Keratinocyte (primary cell): ENCODE measurements at regions not wholly inside any gene's neighbourhood (a gene's known extent, or its start where the extent isn't known, plus 50 kb on each side); places are given as distances from the start of the nearest gene placed in this dataset.

ENCODE experiments used
- DNase-seq: peaks from one replicate; pipeline ENCODE4 v3.0.0-alpha.2; 2011; ENCODE audit warnings: low read depth, missing footprints, low spot score
- FAIRE-seq: peaks from 2 replicates; lab custom pipeline; 2011; peaks lifted over from hg19 to GRCh38; lab: Jason Lieb, UNC
- H2AFZ ChIP-seq: 2 replicates; pipeline ENCODE4 v1.6.0; 2012; ENCODE audit warnings: low read length, control low read depth, inconsistent platforms; ENCODE audit not compliant: control insufficient read depth
- H3K27ac ChIP-seq: 2 replicates; pipeline ENCODE4 v1.5.1; 2011; ENCODE audit warnings: low read length; ENCODE audit not compliant: control insufficient read depth, insufficient read depth
- H3K27me3 ChIP-seq: 3 replicates; pipeline ENCODE4 v1.6.0; 2011; ENCODE audit warnings: low read length; ENCODE audit not compliant: control insufficient read depth, insufficient read depth; ENCODE audit errors: extremely low read depth
- H3K36me3 ChIP-seq, 2 experiments: 2 replicates in 1 of 2; 3 replicates in 1 of 2; pipeline ENCODE4 v1.5.1; 2011; ENCODE audit warnings: low read length in 2 of 2, mild to moderate bottlenecking in 1 of 2; ENCODE audit not compliant: control insufficient read depth in 2 of 2, insufficient read depth in 2 of 2; ENCODE audit errors: extremely low read depth in 1 of 2
- H3K4me1 ChIP-seq: 3 replicates; pipeline ENCODE4 v1.5.1; 2011; ENCODE audit warnings: low read length; ENCODE audit not compliant: control insufficient read depth, insufficient read depth; ENCODE audit errors: extremely low read depth
- H3K4me2 ChIP-seq: 3 replicates; pipeline ENCODE4 v1.6.0; 2011; ENCODE audit warnings: low read depth, low read length; ENCODE audit not compliant: control insufficient read depth, insufficient read depth; ENCODE audit errors: extremely low read depth
- H3K4me3 ChIP-seq, 3 experiments: fragments of 200-600 bp in 1 of 3; sonication (generic) in 1 of 3; 2 replicates in 2 of 3; 3 replicates in 1 of 3; pipeline ENCODE4 v1.5.1; 2011 to 2016; ENCODE audit warnings: low read length in 3 of 3, mild to moderate bottlenecking in 3 of 3, control low read depth in 2 of 3, inconsistent platforms in 1 of 3, low read depth in 1 of 3, mixed read lengths in 1 of 3, mixed run types in 1 of 3, moderate library complexity in 1 of 3; ENCODE audit not compliant: control insufficient read depth in 2 of 3, insufficient read depth in 2 of 3; ENCODE audit errors: extremely low read depth in 1 of 3
- H3K79me2 ChIP-seq: 2 replicates; pipeline ENCODE4 v1.6.0; 2012; ENCODE audit warnings: low read length; ENCODE audit not compliant: control insufficient read depth, insufficient read depth
- H3K9ac ChIP-seq: 3 replicates; pipeline ENCODE4 v1.6.0; 2011; ENCODE audit warnings: low read length; ENCODE audit not compliant: control insufficient read depth, insufficient read depth; ENCODE audit errors: extremely low read depth
- H3K9me1 ChIP-seq: 3 replicates; pipeline ENCODE4 v1.6.0; 2011; ENCODE audit warnings: low read length; ENCODE audit not compliant: control insufficient read depth, insufficient read depth; ENCODE audit errors: extremely low read depth
- H3K9me3 ChIP-seq: 2 replicates; pipeline ENCODE4 v1.5.1; 2012; ENCODE audit warnings: low read depth, low read length; ENCODE audit not compliant: control insufficient read depth
- H4K20me1 ChIP-seq: 3 replicates; pipeline ENCODE4 v1.6.0; 2011; ENCODE audit warnings: low read length; ENCODE audit not compliant: control insufficient read depth, insufficient read depth; ENCODE audit errors: extremely low read depth
- EZH2 ChIP-seq: IDR thresholded peaks from one replicate; pipeline ENCODE4 v1.6.1; 2012; ENCODE audit warnings: inconsistent platforms, mild to moderate bottlenecking, low read length, moderate library complexity
- dilution Hi-C: fragments of 300-500 bp; cut with MboI; formaldehyde crosslinking; loops from one replicate; pipeline ENCODE4 v1.7.0; 2020; ENCODE audit warnings: low sequenced_read_pairs; ENCODE audit not compliant: extremely low pct_ligation_motif_present
- TF ChIP-seq, protein P1 (sequence below), 3 experiments: IDR thresholded peaks in 1 of 3; conservative IDR thresholded peaks in 1 of 3; optimal IDR thresholded peaks in 1 of 3; 2 replicates in 2 of 3; 3 replicates in 1 of 3; pipeline versions ENCODE3 to v1.5.1; 2011; ENCODE audit warnings: low read length in 3 of 3, mild to moderate bottlenecking in 3 of 3, moderate library complexity in 2 of 3, control low read depth in 1 of 3, inconsistent platforms in 1 of 3; ENCODE audit not compliant: insufficient read depth in 2 of 3; ENCODE audit errors: extremely low read depth in 1 of 3

DNA sequence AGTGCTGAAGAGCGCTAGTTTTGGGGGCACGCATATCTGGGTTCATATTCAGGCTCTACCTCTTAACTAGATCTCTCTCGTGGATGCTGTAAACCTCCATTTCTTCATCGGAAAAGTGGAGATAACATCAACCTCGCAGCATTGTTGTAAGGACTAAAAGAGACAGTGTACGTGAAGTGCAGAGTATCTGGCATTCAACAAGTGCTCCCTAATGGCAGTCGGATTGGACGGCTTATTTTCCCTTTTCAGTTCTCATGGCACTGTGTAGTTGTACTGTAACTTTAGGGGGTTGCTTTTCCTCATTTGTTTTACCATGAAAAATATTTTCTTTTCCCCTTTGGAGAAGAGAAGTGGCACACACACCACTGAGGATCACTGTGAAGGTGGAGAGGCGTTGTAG lies 51.4 kb upstream of the ESX1 start:
- H4K20me1 ChIP-seq: no peaks in the 10 kb centered on the region
- dilution Hi-C loops: no loop called here
- no peak overlapping the region for H2AFZ ChIP-seq
- H3K27ac ChIP-seq: no peak overlapping the region
- no peak overlapping the region for H3K4me3 ChIP-seq
- no peak overlapping the region for H3K9ac ChIP-seq
- no peaks in the 10 kb centered on the region for H3K9me3 ChIP-seq
- TF ChIP-seq, protein P1, sequence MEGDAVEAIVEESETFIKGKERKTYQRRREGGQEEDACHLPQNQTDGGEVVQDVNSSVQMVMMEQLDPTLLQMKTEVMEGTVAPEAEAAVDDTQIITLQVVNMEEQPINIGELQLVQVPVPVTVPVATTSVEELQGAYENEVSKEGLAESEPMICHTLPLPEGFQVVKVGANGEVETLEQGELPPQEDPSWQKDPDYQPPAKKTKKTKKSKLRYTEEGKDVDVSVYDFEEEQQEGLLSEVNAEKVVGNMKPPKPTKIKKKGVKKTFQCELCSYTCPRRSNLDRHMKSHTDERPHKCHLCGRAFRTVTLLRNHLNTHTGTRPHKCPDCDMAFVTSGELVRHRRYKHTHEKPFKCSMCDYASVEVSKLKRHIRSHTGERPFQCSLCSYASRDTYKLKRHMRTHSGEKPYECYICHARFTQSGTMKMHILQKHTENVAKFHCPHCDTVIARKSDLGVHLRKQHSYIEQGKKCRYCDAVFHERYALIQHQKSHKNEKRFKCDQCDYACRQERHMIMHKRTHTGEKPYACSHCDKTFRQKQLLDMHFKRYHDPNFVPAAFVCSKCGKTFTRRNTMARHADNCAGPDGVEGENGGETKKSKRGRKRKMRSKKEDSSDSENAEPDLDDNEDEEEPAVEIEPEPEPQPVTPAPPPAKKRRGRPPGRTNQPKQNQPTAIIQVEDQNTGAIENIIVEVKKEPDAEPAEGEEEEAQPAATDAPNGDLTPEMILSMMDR (optimal IDR thresholded peaks at IDR 0.05 in 1 of 3, IDR thresholded peaks at IDR 0.05 in 1 of 3, conservative IDR thresholded peaks at IDR 0.05 in 1 of 3; ENCODE audit: extremely low read depth in 1 of 3, insufficient read depth in 2 of 3, low read length in 3 of 3): no peak
- no peak for TF ChIP-seq EZH2
- H3K27me3 ChIP-seq: no peaks in the 10 kb centered on the region
- no peaks in the 10 kb centered on the region for H3K79me2 ChIP-seq
- H3K4me1 ChIP-seq: peaks cover 5% of the 10 kb centered on the region
- no peaks in the 10 kb centered on the region for H3K36me3 ChIP-seq
- DNase-seq (no peak), FAIRE-seq (no peak)
- H3K9me1 ChIP-seq: no peaks in the 10 kb centered on the region
- no peak overlapping the region for H3K4me2 ChIP-seq
